Astrocyte of the hippocampus (primary cell): ENCODE measurements at regions not wholly inside any gene's neighbourhood (a gene's known extent, or its start where the extent isn't known, plus 50 kb on each side); places are given as distances from the start of the nearest gene placed in this dataset.
A peak's percentile ranks its signal among the peaks of the same experiment; 100 is the strongest.

Source experiments
- DNase-seq: peaks from one replicate; pipeline ENCODE4 v3.0.0; 2011; ENCODE audit warnings: low read depth, low spot score

DNA sequence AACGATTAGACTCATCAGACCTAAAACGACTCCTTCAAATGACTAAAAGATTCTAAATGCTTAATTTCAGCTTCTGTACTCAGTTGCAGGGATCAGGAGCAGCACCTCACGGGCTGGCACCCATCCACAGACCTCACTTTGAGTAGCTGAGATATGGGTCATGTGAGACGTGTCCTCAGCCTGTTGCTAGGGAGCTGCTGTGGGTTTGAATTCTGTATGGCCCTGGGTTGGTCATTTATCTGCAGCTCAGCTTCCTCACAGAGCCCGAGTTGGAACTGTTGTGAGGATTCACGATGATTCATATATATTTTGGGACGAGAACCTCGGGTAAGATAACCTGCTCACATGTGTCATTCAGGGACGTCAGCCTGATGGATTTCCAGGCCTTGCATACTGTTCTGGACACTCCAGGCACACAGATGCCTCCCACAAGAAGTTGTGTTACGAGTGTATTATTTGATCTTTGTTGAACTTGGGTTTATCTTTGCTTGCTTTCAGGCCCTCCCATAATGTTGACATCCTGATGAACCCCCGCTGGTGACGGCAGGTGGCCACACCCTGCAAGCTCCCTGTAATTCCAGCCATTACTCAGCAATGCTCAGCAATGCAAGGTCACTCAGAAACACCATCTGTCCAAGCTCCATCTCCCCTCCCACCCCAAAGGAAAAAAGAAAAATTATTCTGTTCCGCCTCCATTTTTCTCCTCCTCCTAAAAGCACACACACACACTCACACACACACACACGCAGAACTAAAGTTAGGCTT lies 137.6 kb downstream of the RBFOX3 start:
- no peak for DNase-seq

- DNase-seq, result no peak
Observed at GRCh38 chr17:79470754-79471153, 140.1 kb downstream of the RBFOX3 start.

- DNase-seq, result no peak
Observed at GRCh38 chr17:79469646-79470045, 141.2 kb downstream of the RBFOX3 start.

DNA sequence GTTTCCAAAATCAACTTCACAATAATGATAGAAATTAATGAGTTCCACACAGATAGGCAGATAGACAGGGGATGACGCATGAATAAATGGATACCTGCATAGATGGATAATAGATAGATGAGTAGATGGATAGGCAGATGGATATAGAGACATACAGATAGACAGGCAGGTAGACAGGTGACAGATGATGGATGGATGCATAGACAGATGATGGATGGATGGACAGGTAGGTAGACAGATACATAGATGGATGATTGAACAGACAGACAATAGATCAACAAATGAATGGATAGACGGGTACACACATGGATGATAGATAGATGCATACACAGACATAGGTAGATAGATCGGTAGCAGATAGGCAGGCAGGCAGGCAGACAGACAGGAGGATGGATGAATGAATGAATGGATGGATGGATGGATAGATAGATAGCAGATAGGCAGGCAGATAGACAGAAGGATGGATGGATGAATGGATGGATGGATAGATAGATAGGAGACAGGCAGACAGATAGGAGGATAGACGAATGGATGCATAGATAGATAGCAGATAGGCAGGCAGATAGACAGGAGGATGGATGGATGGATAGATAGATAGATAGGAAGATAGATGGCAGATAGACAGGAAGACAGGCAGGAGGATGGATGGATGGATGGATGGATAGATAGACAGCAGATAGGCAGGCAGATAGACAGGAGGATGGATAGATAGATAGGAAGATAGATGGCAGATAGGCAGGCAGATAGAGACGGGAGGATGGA lies 142.5 kb downstream of the RBFOX3 start:
- no peak for DNase-seq

DNA sequence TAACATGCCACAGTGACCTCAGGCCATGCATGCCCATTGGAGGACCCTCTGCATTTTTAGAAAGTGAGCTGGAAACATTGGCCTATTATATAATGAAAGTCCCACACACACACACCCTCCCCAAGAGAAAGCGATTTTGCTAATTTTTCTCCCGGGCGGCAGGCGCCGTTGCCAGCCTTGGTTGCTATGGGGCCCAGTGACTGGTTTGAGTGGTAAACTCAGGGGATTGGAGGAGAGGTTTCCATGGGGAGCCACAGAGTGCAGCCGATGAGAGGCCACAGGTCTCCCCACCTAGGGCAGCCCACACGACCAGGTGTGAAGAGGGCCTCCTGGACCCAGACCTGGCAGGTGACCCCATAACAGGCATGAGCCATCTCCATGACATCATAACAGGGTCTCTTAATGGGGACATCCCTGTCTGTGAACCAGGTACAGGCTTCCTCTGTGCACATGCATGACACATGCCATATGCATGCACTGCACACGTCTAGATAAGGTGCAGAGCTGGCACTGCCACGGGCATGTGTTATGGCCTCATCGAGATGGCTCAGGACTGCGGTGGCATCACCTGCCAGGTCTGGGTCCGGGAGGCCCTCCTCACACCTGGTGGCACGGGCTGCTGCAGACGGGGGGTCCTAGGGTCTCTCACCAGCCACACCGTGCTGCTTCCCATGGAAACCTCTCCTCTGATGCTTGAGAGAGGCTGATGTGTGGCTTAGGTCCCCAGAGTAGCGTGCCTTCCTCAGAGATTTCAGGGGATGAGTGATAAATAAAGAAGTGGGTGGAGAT lies 144.1 kb downstream of the RBFOX3 start:
- DNase-seq, result no peak

DNA sequence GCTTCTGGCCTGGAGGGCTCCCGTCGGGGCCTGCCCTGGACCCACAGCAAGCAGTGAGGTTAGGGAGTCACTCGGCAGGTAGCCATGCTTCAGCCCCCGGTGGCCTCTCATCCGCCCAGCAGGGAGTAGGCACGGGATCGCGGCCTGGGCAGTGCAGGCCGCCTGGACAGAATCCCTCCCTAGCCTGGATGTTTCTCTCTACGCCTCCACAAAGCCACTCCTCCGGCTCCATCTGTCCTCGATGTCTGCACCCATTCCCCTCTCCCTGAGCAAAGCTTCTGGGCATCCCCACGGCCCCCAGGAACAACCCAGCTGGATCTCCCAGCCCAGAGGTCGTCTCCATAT lies 145.2 kb downstream of the RBFOX3 start:
- DNase-seq, result no peak

DNA sequence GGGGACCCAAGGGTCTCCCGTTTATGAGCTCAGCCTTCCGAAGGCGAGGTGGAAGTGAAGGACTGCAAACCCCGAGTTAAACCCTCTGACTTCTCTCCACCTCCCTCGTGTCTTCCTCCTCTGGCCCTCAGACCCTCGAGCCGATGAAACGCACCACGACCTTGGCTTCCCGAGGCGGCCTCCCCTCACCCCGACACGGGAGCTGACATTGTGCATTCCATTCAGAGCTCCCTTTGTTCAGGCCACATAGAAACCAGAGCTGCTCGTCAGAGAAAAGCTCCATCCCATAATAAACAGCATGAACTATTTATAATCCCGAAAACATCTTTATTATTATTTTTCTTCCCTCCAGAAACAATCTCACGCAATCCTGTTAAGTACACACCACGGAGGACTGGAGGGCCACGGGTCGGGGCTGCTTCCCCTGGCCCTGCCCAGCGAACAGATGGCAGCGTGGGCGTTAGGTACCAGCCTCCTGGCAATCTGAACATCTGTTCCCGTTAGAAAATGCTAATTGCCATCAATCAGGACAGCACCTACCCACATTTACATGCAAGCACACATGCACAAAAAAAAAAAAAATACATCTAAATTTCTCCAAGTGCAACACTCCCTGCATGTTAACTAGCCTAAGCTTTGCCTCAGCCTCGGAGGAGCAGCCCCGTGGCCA lies 145.7 kb downstream of the RBFOX3 start:
- DNase-seq, result no peak

DNA sequence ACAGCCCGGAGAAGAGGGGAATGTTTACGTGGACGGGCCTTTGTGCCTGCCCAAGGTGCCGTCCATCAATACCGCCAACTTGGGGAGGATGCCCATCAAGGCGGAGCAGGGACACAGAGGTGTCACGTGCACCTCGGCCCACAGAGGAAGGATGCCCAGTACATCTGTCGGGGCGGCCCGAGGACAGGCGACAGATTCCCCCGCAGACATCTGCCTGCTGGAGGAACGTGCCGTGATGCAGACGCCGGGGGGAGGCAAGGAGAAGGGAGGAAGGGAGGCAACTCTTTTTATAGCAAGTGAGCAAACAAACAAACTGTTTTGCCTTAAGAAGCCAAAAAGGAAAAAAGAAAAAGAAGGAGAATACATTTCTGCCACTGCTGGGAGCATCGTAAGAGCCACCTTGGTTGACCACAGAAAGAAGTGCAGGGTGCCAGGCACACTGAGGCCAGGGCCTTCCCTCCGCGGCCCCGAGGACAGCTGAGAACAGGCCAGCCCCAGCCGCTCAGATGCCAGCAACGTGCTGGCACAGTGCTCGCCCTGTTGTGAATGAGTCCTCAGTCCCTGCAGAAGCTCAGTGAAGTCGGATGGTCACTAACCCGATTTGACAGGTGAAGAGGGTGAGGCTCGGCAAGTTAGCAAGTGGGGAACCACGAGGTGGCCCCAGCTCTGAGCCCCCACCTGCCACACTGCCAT lies 146.4 kb downstream of the RBFOX3 start:
- no peak for DNase-seq

- DNase-seq, result no peak
Observed at GRCh38 chr17:79463421-79464317, 147.2 kb downstream of the RBFOX3 start.

DNA sequence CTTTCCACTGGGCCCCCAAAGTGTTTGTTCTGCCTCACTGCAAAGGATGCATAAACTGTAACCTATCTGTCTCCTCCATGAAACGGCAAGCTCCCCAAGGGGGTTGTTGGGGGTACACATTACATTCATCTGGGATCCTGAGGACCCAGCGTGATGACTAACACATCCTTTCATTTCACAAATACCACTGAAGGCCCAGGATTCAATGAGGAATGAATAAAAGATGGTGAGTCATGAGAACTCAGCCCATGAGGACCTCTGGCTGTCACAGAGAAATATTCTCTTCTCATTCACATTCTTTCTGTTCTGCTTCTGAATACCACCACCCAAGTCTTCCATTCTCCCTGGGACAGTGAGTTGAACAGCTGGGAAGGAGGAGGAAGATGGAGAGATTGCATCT lies 149.8 kb downstream of the RBFOX3 start:
- DNase-seq, result peak; percentile 77

GRCh38 chr17:79459846-79460245 lies 151.0 kb downstream of the RBFOX3 start:
- DNase-seq, result no peak

DNA sequence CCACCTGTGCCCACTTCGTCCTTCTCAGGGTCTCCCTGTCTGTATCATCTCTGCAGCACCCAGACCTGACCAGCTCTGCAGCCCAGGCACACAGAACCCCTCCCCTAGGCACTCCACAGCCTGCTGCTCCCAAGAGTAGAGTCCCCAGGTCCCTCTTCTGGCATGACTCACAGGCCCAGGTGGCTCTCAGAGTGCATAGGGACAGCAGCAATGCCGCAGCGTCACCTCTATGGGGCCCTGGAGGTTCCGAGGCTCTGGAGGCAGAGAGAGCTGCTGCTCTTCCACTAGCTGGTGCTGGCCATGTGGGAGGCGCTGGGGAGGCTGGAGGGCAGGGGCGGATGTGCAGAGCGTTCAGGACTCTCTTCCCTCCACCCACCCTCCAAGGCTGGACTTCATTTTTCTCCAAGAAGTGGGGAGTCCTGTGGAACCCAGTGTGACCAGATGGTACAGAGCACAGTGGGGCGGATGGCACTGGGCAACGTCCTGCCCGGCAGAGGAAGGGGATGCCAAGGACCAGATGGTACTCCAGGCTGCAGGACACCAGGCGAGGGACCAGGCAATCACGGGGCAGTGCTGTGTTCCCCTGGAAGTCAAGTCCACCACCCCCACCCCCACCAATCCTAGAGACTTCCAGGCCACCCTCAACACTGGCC lies 151.7 kb downstream of the RBFOX3 start:
- DNase-seq, result no peak

- DNase-seq, result no peak
Observed at GRCh38 chr17:79458356-79458755, 152.5 kb downstream of the RBFOX3 start.

DNA sequence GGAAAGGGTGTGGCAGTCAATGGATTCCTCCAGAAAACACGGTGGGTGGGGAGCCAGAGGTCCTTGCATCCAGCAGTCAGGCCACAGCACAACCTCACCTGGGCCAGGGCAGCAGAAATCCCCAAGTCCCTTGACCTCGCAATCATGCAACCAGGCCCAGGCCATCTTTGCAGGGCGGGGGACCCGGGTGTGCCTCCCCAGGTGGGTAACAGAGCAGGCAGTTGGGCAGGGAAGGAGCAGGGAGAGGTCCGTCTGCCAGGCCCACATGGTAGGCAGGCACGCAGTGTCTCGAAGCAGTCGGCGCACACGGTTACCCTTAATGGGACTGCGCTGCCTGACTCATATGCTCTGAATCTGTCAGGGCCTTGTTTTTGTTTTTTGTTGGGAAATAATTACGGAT lies 153.0 kb downstream of the RBFOX3 start:
- no peak for DNase-seq

DNA sequence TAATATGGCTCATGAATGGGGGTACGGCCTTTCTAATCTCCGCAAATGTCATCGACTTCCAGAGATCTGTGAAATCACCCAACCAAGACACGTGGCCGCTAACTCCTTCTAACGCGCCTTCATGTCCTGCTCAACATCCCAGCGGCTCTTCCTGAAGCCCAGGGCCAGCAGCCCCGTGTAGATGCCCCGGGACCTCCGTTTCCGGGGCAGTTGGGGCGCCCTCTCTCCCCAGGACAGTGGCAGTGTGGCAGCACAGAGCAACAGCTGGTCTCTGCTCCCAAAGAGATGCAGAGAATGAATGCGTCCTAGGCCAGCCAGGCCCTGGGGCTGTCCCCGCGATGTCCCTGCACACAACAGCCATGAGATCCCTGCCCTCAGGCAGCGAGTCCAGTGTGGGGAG lies 153.5 kb downstream of the RBFOX3 start:
- no peak for DNase-seq

- no peak for DNase-seq
Observed at GRCh38 chr17:79455636-79456035, 155.2 kb downstream of the RBFOX3 start.

- no peak for DNase-seq
Observed at GRCh38 chr17:79454826-79455225, 156.0 kb downstream of the RBFOX3 start.

DNA sequence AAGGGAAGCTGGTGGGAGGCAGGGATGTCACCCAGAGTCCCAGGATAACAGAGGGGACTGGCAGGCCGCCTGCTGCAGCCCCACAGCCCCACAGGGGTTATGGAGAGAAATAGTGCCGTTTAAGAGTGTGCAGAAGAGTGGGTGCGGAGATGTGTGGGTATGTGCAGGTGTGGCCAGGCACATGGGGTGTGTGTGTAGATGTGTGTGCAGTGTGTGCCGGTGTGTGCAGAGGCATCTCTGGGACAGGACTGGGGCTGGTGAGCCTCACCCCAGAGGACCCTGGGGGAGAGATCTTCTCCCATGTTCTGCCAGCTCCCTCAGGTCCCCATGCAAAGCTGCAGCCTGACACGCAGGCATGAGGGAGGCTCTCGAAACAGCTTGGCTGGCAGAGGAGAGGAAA lies 157.4 kb downstream of the RBFOX3 start:
- DNase-seq, result no peak

DNA sequence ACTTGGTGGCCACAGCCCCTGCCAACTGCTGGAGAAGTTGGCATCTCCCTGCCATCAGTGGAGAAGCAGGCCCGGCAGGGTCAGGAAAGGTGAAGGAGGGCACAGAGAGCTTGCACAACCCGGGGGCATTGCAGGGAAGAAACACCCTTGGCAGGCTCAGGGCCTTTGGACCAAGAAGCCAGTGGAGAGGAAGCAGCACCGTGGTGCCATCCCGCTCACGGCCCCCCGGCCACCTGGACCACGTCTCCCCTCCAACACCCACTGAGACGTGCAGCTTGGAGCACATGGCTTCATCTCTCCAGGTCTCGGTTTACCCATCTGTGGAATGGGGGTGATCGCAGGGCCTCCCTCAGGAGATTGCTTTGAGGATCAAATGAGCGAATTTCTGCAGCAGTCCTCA lies 158.1 kb downstream of the RBFOX3 start:
- no peak for DNase-seq

GRCh38 chr17:79451167-79451566 lies 159.7 kb downstream of the RBFOX3 start:
- DNase-seq, result no peak
